SH-SY5Y (cell line): ENCODE measurements at regions not wholly inside any gene's neighbourhood (a gene's known extent, or its start where the extent isn't known, plus 50 kb on each side); places are given as distances from the start of the nearest gene placed in this dataset.

Experiments used
- GATA2 ChIP-seq: IDR thresholded peaks from 2 replicates; pipeline ENCODE4 v1.6.1; 2011; ENCODE audit warnings: mild to moderate bottlenecking, low read depth, low read length
- GATA3 ChIP-seq: IDR thresholded peaks from 2 replicates; pipeline ENCODE4 v1.6.1; 2011; ENCODE audit warnings: low read depth, mild to moderate bottlenecking, low read length, moderate library complexity

DNA sequence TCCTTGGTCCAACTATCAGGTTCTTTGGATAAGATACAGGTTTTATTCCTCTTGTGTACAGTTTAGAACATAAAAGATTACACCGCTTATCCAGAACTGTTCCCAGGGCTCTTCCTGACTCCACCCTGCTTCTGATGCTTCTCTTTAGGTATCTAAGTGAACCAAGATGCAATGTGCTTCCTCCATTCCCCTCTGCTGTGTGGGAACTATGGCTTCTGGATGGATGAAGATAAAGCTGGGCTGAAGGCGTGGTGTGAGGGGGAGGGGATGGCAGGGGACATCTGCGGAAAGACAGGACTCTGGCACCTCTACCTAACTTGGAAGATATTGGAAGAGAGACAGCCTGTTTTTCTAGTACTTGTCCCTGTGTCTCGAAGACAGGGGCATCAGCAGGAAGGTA is 209.9 kb upstream of the TBX20 start:
- TF ChIP-seq GATA2 (no peak), GATA3 (no peak)
